ENCODE measurements at regions not wholly inside any gene's neighbourhood (a gene's known extent, or its start where the extent isn't known, plus 50 kb on each side); places are given as distances from the start of the nearest gene placed in this dataset.

GRCh38 chr7:142626420-142627035 is 122.7 kb upstream of the PRSS1 start:
- H3K18ac ChIP-seq (ENCODE audit: low read depth, low read length) = no peak overlapping the region
- POLR2A ChIA-PET (ENCODE audit: unreplicated experiment) = no interaction called here
- no peak overlapping the region for H3K4me2 ChIP-seq (ENCODE audit: low read depth, low read length)
- H2AFZ ChIP-seq (replicated peaks; ENCODE audit: low read length, poor library complexity) = no peak overlapping the region
- BruUV-seq (replicated peaks) = no TSS peak
- no peak overlapping the region for H2BK120ac ChIP-seq (ENCODE audit: low read depth, low read length)
- dilution Hi-C loops (cut with HindIII; ENCODE audit: low sequenced_read_pairs, unreplicated experiment) = no loop called here
- no peaks in the 10 kb centered on the region for H3K79me1 ChIP-seq (ENCODE audit: low read depth in 1 of 2, low read length in 2 of 2)
- CTCF ChIA-PET = interaction anchor here (1.3 kb wide), 1 partner anchor 19 kb away, joined by 4 read pairs; no protein-coding TSS in a partner anchor
- no peak overlapping the region for H3K23ac ChIP-seq (ENCODE audit: low read depth, low read length)
- no peak overlapping the region for H3K4ac ChIP-seq (ENCODE audit: low read depth, low read length)
- in situ Hi-C loops (cut with MboI; ENCODE audit: low sequenced_read_pairs) = no loop called here
- no peak overlapping the region for H3K27ac ChIP-seq (ENCODE audit: insufficient read depth, low read length)
- H4K5ac ChIP-seq (ENCODE audit: low read depth, low read length) = no peak overlapping the region
- H4K91ac ChIP-seq (ENCODE audit: insufficient read depth, low read depth, low read length) = no peak overlapping the region
- H3K9me3 ChIP-seq (ENCODE audit: control insufficient read depth, insufficient read depth, low read length) = no peaks in the 10 kb centered on the region
- no peak overlapping the region for H3K14ac ChIP-seq (replicated peaks; ENCODE audit: low read depth, low read length)
- H2BK5ac ChIP-seq (ENCODE audit: low read depth, low read length, poor library complexity, severe bottlenecking) = no peak overlapping the region
- intact Hi-C loops (cut with micrococcal nuclease) = no loop called here
- H2BK15ac ChIP-seq (ENCODE audit: low read depth, low read length) = no peak overlapping the region
- H2AK5ac ChIP-seq (ENCODE audit: low read depth, low read length) = no peak overlapping the region
- H4K20me1 ChIP-seq (ENCODE audit: insufficient read depth, low read length) = no peaks in the 10 kb centered on the region
- DNase-seq = peak; percentile 15
- no peak overlapping the region for H3K4me3 ChIP-seq (ENCODE audit: insufficient read depth, low read depth, low read length)
- H3K9ac ChIP-seq (ENCODE audit: low read depth, low read length) = no peak overlapping the region
- TF ChIP-seq USF2 (IDR thresholded peaks at IDR 0.05; ENCODE audit: low read depth, low read length) (no peak), RFX5 (IDR thresholded peaks at IDR 0.05; ENCODE audit: low read depth, low read length) (no peak), FOS (IDR thresholded peaks at IDR 0.05; ENCODE audit: low read depth, low read length) (no peak), CTCF (conservative IDR thresholded peaks at IDR 0.05; ENCODE audit: low read depth, low read length) (peak; percentile 42), RCOR1 (IDR thresholded peaks at IDR 0.05; ENCODE audit: insufficient replicate concordance, low read length) (no peak), MAFK (IDR thresholded peaks at IDR 0.05; ENCODE audit: low read depth, low read length) (no peak), SMC3 (IDR thresholded peaks at IDR 0.05; ENCODE audit: low read depth, low read length) (0 out of 2 replicates have a peak, but pooled peaks have one; percentile 8), BHLHE40 (IDR thresholded peaks at IDR 0.05; ENCODE audit: low read depth, low read length) (no peak)
- H3K27me3 ChIP-seq (ENCODE audit: control insufficient read depth, insufficient read depth, low read length) = peaks cover 5% of the 10 kb centered on the region; the same call in 1 of the 2 replicates
- 37% methylated on average over 5 of the region's 12 CpGs; no CpG with 5 or more reads in 1 of the 2 experiments for WGBS, 2 experiments (ENCODE audit: extremely low coverage in 2 of 2, insufficient read length in 1 of 2)
- no peaks in the 10 kb centered on the region for H3K36me3 ChIP-seq (ENCODE audit: control insufficient read depth, insufficient read depth, low read length)
- H3K56ac ChIP-seq (ENCODE audit: extremely low read depth, insufficient read depth, low read length) = no peak overlapping the region
- H2BK20ac ChIP-seq (ENCODE audit: low read depth, low read length) = no peak overlapping the region
- H4K8ac ChIP-seq (ENCODE audit: low read depth in 2 of 2, low read length in 2 of 2) = no peak overlapping the region
- H3K4me1 ChIP-seq (ENCODE audit: control insufficient read depth, insufficient read depth, low read length) = peaks cover 3% of the 10 kb centered on the region
- H3K9me1 ChIP-seq (ENCODE audit: insufficient read depth, low read length) = peaks cover 6% of the 10 kb centered on the region; the same call in 1 of the 2 replicates
- no peak; the same call in 1 of the 2 replicates for ATAC-seq (ENCODE audit: low read depth)
- H2AK9ac ChIP-seq (replicated peaks; ENCODE audit: low read depth, low read length, poor library complexity) = no peak overlapping the region
